Activated naive CD4-positive, alpha-beta T cell treated with Interleukin-2 at 50 U/mL for 16 hours (primary cell): ENCODE measurements at regions not wholly inside any gene's neighbourhood (a gene's known extent, or its start where the extent isn't known, plus 50 kb on each side); places are given as distances from the start of the nearest gene placed in this dataset.
"Not testable (repeated sequence)": the region's sequence is repeated elsewhere in the genome, so short reads cannot be mapped to it uniquely, and the experiment has no call there.

Experiments
- DNase-seq: peaks from one replicate; pipeline ENCODE4 v3.0.0-alpha.2; 2020

DNA sequence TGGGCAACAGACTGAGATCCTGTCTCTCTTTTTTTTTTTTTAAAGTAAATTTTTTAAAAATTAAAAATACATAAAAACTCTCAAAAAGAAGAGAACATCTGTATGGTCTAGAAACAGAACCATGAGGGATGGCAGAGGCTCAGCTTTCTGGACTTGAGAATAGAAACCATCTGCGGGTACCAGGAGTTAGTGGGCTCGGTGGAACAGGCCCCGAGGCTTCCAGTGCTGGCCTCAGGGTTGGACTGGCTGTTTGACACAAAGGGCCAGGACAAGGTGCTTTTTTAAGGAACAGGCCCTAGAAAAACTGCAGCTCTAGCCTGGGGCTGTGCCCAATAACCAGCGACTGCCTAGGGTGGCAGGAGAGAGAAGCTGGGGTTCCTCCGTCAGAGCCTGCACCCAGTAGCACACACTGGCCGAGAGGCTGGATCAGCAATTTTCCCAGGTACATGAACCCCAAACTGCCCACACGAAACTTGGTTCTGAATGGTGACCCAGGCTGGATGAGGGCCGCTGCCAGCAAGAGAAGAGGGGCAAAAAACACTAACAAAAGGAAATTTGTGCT lies 131.0 kb upstream of the OLIG3 start:
- no peak for DNase-seq

GRCh38 chr6:137625808-137626207 lies 131.6 kb upstream of the OLIG3 start:
- DNase-seq, result no peak

- no peak for DNase-seq
Measured at GRCh38 chr6:137630666-137631065, 136.5 kb upstream of the OLIG3 start.

DNA sequence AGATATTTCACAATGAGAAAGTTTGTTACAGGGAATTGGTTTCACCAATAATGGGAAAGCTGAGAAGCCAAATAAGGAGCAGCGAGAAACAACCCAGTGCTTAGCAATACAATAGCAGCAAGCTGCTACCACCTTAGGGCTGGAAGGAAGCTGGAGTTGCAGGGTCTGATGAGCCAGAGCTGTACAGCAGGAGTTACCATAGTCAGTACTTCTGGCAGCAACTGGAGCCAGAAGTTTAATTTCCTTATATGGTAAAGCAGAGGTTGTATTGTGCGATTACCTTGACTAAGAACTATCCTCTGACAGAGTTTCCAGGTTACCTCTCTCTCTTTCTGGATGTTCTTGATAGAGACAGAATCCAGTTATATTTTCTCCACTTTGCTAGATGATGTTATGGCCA lies 137.1 kb upstream of the OLIG3 start:
- no peak for DNase-seq

DNA sequence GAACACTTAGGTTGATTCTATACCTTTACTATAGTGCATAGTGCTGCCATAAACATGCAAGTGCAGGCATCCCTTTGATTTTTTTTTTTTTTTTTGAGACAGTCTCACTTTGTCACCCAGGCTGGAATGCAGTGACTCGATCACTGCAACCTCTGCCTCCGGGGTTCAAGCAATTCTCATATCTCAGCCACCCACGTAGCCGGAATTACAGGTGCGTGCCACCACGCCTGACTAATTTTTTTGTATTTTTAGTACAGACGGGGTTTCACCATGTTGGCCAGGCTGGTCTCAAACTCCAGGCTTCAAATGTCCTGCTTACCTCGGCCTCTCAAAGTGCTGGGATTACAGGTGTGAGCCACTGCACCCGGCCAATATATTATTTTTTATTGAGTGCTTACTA lies 140.0 kb upstream of the OLIG3 start:
- not testable (repeated sequence) for DNase-seq

DNA sequence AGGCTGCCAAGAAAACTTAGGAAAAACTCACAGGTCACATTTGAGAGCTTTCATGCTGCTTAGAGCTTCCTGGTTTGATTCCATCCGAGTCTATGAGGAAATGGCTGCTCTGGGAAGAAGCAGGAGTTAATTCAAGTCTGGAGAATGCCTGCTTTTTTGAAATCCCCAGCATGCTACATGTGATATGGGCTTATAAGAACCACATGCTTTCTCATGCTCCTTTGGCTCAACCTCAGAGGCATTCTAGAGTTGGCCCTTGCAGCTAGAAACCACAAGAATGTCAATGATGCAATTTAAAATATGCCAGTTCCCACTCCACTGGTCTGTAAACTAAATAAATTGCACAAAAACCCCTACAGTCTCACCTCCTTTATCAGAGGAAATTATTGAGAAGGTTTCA lies 142.9 kb upstream of the OLIG3 start:
- no peak for DNase-seq

- no peak for DNase-seq
Measured at GRCh38 chr6:137638926-137639706, 144.9 kb upstream of the OLIG3 start.

DNA sequence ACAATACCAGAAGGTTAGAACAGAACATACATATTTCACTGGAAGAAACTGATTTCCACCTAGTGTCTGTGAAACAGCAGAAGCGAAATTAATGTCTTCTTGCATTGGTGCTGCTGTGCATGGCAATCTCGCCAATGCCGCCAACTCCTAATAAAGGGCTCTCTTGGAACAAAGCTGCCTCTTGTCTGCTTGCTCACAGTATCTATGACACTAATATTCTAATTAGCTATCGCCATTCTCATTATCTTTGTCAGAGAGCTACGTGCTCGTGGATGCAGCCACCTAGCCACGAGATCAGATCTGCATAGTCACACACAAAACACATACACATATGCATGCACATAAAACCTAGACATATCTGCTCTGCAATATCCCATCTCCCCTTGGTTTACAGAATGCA lies 145.9 kb upstream of the OLIG3 start:
- no peak for DNase-seq

GRCh38 chr6:137641474-137642077 lies 147.4 kb upstream of the OLIG3 start:
- DNase-seq, result peak; percentile 57

GRCh38 chr6:137643210-137643609 lies 149.0 kb upstream of the OLIG3 start:
- not testable (repeated sequence) for DNase-seq

DNA sequence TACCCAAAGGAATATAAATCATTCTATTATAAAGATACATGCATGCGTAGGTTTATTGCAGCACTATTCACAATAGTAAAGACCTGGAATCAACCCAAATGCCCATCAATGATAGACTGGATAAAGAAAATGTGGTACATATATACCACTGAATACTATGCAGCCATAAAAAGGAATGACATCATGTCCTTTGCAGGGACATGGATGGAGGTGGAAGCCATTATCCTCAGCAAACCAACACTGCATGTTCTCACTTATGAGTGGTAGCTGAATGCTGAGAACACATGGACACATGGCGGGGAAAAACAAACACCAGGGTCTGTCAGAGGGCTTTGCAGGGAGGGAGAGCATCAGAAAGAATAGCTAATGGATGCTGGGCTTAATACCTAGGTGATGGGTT lies 149.4 kb upstream of the OLIG3 start:
- DNase-seq, result not testable (repeated sequence)

DNA sequence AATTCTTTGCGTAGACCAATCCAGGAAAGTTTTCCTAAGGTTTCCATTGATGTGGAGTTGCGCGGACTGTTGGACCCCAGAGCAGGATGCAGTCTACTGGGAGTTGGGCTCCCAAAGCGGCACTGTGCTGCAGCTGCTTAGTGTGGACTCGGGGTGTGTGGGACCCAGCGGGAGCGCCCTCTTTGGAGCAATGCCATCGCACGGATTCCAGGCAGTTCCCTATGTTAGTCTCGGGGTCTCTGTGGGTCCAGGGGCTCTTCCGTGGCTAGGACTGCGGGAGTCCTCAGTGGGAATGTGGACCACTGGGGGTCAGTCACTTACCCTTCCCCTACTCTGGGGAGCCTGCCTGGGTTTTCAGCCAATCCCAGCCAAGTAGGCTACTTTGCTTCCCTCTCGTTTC lies 151.7 kb upstream of the OLIG3 start:
- DNase-seq, result no peak

DNA sequence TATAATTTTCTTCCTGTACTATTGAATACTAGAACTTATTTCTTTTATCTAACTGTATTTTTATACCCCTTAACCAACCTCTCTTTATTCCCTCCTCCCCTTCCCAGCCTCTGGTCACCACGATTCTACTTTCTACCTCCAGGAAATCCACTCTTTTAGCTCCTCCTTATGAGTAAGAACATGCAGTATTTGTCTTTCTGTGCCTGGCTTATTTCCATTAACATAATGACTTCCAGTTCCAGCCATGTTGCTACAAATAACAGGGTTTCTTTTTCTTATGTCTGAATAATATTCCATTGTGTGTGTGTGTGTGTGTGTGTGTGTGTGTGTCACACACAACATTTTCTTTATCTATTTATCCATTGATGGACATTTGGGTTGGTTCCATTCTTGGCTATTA lies 152.3 kb upstream of the OLIG3 start:
- DNase-seq, result no peak

GRCh38 chr6:137647762-137648447 lies 153.7 kb upstream of the OLIG3 start:
- no peak for DNase-seq

DNA sequence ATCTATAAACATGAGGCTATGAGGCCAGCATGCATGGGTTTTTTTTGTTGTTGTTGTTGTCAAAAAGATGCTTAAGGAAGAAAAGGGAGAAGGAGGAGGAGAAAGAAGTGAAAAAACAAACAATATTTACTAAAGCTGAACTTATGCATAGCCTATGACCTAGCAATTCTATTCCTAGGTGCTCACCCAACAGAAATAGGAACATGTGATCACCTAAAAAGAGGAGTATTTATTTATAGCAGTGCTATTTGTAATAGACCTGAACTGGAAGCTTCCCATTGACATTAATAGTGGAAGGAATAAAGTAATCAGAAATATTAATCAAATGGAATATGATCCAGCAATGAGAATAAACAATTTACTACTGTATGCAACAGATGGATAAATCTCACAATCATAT lies 156.5 kb upstream of the OLIG3 start:
- DNase-seq, result no peak

GRCh38 chr6:137651178-137651577 lies 157.0 kb upstream of the OLIG3 start:
- DNase-seq, result no peak

- no peak for DNase-seq
Measured at GRCh38 chr6:137651591-137652335, 157.6 kb upstream of the OLIG3 start.

DNA sequence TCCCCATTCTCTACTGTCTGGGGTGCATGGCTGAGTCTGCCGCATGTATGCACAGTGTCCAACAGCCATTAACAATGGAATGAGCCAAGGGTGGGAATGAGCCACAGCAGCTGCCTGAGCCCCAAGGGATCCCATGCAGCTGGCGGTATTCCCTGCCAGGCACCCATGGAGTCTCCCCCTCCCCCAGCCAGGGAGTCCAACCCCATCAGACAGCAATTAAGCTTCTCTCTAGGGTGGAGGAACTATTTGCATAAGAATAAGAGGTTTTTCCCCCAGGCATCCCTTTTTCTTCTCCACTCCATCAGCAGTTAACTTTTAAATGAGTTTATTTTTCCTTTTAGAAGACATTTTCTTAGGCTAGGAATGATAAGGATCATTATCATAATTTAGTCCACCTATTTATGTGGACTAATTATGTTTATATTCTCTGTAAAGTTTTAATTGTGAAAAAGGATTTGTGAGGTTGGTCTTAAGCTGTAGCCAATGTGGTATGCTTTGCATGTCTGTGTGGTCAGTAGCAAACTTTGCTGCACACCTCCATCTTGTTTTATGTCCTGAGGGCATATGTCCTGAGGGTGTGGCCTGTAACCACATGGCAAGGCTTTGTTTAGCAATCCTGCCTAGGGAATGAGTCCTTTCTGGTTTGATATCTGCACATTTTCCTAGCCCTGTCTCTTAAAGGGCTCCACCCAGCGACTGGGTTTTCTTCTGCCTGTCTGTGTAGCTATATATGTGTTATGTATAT lies 158.9 kb upstream of the OLIG3 start:
- no peak for DNase-seq

DNA sequence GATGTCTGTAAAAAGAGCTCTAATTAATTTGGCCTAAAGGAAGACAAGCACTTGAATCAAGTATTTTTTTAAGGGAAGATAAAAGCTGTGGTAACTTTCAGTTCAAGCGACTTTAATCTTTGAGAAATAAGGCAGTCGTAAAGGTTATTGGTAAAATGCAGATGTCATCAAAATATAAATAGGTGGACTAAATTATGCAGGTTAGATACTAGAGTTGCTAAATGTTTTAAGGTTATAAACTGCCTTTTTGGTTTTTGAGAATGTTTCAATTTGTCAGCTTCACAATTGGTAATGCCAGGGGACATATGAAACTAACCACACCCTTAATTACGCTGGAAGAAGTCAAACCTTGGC lies 159.5 kb upstream of the OLIG3 start:
- no peak for DNase-seq

- no peak for DNase-seq
Measured at GRCh38 chr6:137654365-137654981, 160.3 kb upstream of the OLIG3 start.

DNA sequence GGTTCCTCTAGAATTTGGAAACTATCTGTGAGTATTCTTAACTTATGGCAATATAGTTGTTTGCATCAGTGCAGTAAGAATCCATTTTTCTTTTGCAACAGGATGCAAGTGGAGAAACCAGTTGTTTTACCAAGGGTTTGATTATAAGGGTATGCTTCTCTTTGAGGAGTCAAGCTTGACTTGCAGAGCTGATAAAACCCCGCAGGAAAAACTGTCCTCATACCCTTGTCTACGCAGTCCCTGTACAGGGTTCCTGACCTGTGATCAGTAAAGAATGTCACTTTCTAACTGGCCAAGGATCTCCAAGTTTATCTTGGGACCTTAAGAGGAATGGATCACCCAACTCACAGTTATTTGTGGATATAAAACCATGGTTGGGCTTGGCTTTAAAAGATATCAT lies 161.1 kb upstream of the OLIG3 start:
- no peak for DNase-seq

DNA sequence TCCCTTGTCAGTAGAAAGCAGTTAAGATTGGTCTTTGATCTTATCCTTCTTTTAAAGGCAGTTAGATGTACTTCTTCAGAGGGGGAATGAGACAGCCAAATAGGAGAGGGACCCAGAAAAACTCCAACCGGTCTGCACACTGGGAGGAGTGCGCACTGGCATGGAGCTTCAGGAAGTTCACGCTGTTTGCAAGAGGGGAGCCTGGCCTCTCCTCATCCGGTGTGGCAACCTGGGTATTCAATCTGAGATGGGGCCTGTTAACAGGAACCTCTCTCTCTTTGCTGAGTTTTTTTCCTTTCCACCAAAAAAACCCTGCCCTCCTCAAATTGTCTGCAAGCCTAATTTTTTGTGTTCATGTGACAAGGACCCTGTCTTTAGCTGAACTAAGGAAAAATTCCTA lies 162.5 kb upstream of the OLIG3 start:
- no peak for DNase-seq
